OCI-LY1 (cell line): ENCODE measurements at regions not wholly inside any gene's neighbourhood (a gene's known extent, or its start where the extent isn't known, plus 50 kb on each side); places are given as distances from the start of the nearest gene placed in this dataset.

Source experiments
- EZH2 ChIP-seq: fragments of 200-600 bp; sonication (generic), shearing (Covaris generic); IDR thresholded peaks from 2 replicates; pipeline ENCODE4 v1.8.0; 2017; ENCODE audit warnings: borderline replicate concordance, mixed run types, mild to moderate bottlenecking, antibody characterized with exemption, low read length, moderate library complexity, mixed read lengths
- TF ChIP-seq, protein P1 (sequence below): fragments of 200-600 bp; sonication (generic), shearing (Covaris generic); IDR thresholded peaks from 2 replicates; pipeline ENCODE4 v1.5.1; 2017; ENCODE audit warnings: mild to moderate bottlenecking, antibody characterized with exemption, low read length, moderate library complexity, mixed read lengths

- TF ChIP-seq, protein P1, sequence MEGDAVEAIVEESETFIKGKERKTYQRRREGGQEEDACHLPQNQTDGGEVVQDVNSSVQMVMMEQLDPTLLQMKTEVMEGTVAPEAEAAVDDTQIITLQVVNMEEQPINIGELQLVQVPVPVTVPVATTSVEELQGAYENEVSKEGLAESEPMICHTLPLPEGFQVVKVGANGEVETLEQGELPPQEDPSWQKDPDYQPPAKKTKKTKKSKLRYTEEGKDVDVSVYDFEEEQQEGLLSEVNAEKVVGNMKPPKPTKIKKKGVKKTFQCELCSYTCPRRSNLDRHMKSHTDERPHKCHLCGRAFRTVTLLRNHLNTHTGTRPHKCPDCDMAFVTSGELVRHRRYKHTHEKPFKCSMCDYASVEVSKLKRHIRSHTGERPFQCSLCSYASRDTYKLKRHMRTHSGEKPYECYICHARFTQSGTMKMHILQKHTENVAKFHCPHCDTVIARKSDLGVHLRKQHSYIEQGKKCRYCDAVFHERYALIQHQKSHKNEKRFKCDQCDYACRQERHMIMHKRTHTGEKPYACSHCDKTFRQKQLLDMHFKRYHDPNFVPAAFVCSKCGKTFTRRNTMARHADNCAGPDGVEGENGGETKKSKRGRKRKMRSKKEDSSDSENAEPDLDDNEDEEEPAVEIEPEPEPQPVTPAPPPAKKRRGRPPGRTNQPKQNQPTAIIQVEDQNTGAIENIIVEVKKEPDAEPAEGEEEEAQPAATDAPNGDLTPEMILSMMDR, result no peak
- no peak for TF ChIP-seq EZH2
These were observed 539.9 kb downstream of the ZNF608 start for GRCh38 chr5:124206540-124206939.
